NCI-H187 treated with DMSO at 0.1 percent for 48 hours (cell line): ENCODE measurements at regions not wholly inside any gene's neighbourhood (a gene's known extent, or its start where the extent isn't known, plus 50 kb on each side); places are given as distances from the start of the nearest gene placed in this dataset.
"Not testable (repeated sequence)": the region's sequence is repeated elsewhere in the genome, so short reads cannot be mapped to it uniquely, and the experiment has no call there.

Experiments used
- DNase-seq: peaks from one replicate; lab custom pipeline; 2025; lab: John Stamatoyannopoulos, UW

GRCh38 chr18:22822024-22822423 is 111.1 kb upstream of the RBBP8 start:
- no peak for DNase-seq

DNA sequence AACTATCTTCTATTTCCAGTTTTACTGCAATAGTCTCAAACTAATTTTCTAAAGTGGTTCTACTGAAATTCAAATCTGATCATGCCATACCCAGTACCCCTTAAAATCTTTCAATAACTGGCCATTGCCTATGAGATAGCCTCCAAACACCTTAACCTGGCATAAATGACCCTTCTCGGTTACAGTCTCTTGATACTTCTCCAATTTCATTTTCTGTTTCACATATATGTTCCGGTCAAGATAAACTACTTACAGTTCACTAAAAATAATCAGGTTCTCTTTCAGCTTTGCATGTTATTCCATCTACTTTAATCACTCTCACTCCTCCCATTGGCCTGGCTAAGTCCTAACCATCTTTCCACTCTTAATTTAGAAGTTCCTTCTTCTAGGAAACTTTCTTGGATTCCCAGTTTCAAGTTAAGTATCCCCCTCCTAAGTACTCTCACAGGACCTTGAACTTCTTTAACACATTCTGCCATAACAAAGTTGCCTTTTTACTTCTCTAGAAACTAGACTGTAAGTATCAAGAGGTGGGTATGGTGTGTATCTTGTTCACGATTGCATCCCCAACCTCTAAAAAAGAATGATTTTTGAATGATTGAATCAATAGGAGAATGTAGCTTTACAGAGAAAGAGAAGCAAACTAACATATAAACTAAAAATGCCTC is 110.2 kb upstream of the RBBP8 start:
- no peak for DNase-seq

DNA sequence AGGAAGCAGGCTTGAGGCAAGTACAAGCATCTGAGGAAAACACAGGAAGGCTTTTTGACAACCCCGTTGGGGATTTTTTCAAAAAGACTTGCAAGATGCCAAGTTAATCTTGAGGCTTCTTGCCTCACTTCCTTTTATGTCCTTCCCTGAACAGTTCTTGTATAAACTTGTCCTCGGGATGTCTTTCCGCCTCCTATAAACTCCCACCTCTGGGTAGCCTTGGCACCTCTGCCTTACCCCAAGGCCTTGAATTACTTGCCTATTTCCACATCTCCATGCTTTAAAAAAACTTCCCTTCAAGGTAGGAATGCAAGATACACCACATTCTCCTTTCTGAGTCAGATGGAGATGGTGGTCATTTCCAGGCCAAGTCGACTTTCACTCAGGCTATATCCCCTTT is 106.4 kb upstream of the RBBP8 start:
- DNase-seq, result no peak

DNA sequence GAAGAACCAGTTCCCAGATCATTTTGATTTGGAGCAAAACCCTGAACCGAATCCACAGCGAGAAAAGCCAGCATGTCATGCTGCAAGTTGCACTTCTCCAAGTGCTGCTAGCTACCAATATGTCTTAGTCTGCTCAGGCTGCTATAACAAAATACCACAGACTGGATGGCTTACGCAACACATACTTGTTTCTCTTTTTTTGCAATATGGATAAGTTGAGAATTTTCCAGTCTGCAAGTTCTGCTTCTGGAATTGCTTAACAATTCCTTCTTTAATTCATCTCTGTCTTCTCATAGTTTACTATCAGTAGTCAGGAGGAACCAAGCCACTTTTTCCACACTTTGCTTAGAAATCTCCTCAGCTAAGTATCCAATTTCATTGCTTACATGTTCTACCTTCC is 105.9 kb upstream of the RBBP8 start:
- no peak for DNase-seq

DNA sequence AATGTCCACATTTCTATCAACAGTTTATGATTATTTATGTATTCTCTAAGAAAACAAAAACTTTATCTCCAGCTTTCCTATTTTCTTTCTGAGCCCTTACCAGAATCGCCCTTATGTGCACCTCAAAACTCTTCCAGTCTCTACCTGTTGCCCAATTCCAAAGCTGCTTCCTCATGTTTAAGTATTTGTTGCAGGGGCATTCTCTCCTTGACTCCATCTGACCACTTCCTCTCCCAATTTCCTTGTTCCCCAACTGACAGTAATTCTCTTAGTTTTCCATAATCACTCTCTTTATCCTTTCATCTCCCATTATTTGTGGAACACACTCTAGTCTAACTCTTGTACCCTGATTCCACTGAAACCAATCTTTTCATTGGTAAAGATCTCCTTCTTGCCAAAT is 105.4 kb upstream of the RBBP8 start:
- no peak for DNase-seq

DNA sequence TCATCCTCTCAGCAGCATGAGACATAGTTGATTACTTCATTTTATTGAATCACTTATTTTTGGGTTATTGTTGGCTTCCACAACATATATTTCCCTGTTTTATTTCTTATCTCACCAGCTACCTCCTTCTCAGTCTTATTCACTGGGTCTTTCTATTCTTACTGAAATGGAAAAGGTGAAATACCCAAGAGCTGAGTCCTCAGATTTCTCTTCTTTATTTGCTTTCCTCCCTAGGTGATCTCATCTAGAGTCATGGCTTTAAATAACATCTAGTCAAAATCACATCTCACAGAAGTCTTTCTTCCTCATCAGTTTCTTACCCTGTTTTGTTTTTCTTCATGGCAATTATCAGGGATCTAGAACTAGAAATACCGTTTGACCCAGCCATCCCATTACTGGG is 105.0 kb upstream of the RBBP8 start:
- DNase-seq, result no peak

GRCh38 chr18:22828583-22828982 is 104.5 kb upstream of the RBBP8 start:
- not testable (repeated sequence) for DNase-seq

DNA sequence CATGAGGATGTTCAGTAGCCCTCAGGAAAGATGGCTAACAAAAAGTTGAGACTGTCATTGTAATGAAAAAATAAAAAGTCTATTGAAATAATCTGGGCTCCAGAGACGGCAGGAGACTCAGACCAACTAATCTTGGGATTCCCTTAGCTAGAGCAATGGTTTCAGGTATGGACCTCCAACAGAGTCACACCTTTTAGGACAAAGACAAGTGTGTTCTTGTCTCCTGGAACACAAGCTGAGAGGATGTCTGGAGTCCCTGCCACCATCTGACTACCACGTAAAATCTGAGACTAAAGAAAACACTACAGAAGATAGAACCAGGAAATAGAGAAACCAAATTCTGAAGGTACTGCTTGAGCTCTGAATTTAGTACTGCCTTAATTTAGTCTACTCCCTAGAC is 103.3 kb upstream of the RBBP8 start:
- no peak for DNase-seq

DNA sequence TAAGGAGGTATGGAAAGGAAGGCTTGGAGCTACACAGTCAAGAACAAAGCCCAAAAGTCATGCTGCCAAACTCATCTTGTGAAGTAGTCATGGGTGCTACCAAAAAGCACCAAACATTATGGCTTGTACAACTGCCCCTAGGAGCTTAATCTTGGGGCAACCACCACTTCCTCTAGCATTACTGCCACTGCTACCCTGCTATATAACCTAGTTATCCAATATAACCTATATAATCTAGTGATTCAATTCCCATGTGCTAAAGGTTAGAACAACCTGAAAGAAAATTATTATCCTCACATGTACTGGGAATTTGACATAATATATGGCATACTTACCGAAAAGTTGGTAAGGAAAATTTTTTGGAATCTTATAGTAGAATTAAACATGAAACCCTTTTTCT is 102.6 kb upstream of the RBBP8 start:
- no peak for DNase-seq

GRCh38 chr18:22831441-22831904 is 101.7 kb upstream of the RBBP8 start:
- no peak for DNase-seq

DNA sequence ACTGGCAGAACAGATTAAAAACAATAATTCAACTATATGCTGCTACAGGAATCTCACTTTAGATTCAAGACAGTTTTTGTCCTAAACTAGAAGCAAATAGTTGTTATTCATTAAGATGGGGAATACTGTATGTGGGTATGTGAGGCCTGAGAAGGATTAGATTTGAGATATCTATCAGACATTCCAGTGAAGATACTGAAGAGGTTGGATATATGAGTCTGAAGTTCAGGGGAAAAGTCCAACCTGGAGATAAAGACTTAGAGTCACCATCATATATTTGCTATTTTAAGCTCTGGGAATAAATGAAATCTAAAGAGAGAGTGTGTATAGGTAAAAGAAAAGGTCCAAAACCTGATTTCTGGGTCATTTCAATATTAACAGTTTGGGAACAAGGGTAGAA is 96.2 kb upstream of the RBBP8 start:
- no peak for DNase-seq

DNA sequence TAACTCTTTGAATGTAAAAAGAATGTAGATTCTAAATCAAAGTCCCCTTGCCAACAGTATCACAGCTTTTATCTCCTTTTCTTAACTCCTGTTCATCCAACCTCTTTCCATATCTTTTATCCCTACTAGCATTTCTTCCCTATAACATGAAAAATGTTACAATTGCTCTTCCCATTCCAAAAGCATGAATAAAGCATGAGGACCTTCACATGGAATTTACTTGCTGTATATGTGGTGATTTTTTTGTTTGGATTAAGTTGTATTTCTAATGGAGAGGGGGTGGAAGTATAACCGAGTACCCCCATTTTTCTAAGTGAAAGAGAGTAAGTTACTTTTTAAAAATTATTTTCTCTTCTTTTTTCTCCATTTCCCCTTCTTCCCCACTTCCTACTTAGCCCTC is 94.9 kb upstream of the RBBP8 start:
- no peak for DNase-seq

- no peak for DNase-seq
Measured at GRCh38 chr18:22838639-22839277, 94.4 kb upstream of the RBBP8 start.

DNA sequence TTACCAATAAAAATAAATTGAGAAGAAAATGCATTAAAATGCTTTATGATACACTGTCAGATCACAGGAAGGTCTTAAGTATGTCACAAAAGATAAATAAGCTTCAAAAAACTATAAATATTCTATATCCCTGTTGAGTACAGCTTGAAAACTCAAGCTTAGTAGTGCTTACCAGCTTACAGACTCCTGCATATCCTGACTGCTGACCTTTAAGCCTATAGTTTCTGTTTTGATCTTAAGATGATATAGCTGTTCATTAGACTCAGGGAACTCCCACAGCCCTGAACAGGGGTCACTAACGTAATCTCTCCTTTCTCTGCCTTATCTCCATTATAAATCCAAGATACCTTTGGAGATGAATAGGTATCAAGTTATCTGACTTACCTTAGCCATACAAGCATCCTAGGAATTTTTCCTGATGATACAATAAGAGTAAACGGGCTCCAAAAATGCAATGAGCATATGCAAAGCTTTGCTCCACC is 93.7 kb upstream of the RBBP8 start:
- no peak for DNase-seq

DNA sequence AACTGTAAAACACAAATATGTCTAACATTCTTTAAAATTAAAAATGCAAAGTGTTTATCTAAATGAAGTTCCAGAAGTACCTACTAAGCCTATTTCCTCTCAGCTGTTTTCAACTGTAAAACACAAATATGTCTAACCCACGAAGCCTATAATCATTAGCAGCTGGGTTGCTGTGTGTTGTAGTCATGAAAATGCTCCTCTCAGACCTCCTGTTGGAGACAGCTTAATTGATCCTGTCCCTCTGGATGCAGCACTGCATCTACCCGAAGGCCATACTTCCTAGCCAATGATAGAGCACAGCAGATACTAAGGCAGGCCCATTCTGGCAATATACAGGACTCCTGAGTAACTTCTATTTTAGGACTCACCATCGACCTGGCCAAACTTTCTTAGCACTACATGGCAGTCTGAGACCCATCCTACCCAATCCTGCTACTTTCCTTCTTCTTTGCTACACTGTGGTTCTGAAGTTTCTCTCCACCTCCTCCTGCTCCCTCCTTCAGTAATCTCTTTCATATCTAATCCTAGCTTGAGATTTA is 92.5 kb upstream of the RBBP8 start:
- no peak for DNase-seq

DNA sequence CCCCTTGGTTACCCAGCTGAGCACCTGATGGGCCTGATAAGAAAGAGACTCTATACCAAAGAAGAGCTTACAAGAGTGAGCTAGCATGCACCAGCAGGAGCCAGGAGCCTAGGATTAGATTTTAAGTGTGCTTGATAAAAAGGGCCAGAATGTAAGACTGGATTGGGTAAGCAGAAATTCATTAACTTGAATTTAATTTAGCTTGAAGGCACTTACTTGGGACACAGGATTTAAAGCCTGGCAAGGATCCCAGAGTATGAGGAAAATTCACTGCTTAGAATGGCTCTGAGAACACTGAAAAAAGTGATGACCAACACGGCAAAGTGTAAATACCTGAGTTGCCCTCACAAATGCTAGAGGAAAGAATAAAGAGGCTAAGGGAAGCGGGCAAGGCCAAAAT is 91.3 kb upstream of the RBBP8 start:
- no peak for DNase-seq

- DNase-seq, result no peak
Measured at GRCh38 chr18:22844190-22844589, 88.9 kb upstream of the RBBP8 start.

GRCh38 chr18:22844628-22845027 is 88.5 kb upstream of the RBBP8 start:
- no peak for DNase-seq

DNA sequence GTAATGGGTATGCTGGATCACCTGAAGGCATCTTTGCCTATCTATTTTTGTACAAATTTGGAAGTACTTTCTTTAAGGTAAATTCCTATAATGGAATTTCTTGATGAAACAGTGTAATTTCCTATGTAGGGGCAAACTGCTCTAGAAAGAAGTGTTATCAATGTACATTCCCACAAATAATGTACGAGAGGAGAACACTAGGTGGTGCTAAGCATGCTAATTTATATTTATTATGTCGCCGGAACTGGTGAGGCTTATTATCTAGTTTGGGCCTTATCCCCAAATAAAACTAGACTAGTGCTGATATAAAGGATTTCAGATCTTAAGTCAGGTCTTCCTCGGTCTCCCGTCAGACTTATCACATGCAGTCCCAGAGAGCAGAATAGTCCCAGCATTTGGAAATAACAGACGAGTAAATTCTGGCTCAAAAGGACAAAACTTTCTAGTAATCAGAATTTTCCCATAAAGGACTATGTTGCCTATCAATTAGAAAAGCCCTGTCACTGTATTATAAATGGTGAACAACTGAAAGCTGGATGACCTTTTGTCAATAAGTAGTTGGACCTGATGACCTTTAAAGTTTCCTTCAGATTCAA is 86.9 kb upstream of the RBBP8 start:
- DNase-seq, result no peak

DNA sequence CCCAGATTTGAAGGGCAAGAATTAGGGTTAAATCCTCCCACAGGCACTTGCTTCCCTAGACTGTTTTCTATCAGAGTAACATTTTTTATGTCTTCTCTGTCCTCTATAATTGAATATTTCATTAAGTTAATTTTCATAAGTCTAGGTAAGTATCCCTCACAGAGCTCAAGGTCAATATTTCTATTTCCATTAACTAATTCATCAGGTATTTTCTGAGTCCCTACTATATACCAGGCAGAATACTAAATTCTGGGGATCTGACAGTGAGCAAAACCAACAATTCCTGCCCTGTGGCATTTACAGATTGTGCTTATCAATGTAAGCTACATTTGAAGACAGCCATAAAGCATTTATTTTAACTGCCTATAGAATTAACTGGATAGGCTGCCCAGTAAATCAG is 86.4 kb upstream of the RBBP8 start:
- DNase-seq, result no peak

DNA sequence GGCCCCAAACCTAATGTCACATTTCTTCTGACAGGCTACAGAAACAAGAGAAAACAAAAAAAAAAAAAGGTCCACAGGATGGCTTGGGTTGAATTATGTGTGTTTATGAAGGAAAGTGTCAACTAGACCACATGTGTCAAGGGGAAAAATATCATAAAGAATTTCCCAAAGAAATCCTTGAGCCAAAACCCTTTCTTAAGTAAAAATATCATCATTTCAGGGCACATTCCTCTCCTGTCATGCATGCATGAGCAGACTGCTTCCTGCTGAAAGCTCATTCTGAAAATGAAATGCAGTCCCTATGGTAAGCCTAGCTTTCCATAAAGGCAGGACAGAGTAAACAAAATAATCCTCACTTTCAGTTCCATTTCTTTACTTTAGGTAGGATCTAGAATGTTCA is 85.7 kb upstream of the RBBP8 start:
- DNase-seq, result no peak

DNA sequence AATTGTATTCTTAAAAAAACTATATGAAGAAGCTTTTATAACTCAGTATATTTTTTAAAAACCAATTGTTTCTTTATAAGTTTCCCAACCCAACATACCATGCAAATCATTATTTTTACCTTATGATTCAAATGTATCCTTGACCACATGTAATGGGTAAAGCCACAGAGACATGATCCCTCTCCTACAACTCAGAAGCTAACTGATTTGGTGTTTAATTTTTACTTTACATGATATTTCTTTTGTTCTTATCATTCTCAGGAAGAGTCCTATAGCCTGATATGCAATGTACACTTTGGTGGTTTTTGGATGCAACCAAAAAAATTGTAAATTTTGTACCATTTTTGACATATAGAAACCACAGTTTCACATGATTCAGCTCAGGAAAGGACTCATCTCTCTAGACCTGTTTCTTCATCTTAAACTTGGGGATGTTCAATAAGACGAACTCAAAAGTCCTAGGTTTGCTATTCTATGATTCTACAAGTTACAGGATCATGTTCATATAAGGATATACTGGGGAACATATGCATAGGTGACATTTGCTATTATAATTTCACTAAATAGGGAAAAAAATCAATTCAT is 85.2 kb upstream of the RBBP8 start:
- DNase-seq, result no peak

DNA sequence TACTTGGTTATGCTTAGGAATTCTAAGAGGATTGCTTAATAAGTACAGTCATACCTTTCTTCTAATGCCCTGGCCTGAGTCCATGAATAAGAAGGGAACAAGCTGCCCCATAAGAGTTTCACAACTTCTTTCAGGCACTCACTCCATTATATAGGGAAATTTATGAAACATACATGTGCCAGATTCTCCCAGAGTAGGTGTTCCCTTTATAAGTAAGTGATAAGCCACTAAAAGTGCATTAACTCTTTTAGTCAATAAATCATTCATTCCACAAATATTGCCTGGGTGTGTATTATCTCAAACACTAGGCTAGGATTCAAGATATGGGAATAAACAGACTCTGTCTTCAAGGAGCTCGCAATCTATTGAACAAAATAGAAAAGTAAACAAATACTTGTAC is 84.5 kb upstream of the RBBP8 start:
- no peak for DNase-seq
